ENCODE measurements at regions not wholly inside any gene's neighbourhood (a gene's known extent, or its start where the extent isn't known, plus 50 kb on each side); places are given as distances from the start of the nearest gene placed in this dataset.

DNA sequence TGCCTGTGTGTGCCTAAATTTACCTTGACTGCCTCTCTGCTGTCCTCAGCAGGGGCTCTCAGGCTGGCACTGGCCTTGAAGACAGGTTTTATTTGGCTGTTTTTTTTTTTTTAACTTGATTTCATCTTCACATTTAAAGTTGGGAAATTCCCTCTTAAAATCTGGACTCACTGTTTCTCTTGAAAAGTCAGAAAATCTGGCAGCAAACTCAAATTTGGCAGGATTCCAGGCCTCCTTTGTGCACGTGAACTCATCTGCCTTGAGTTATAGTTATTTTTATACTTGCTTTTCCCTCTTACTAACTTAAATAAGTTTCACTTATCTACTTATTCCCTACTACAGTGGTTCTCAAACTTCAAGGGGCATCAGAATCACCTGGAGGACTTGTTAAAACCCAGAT lies 118.4 kb upstream of the MAP3K1 start:
- TF ChIP-seq, protein P1, sequence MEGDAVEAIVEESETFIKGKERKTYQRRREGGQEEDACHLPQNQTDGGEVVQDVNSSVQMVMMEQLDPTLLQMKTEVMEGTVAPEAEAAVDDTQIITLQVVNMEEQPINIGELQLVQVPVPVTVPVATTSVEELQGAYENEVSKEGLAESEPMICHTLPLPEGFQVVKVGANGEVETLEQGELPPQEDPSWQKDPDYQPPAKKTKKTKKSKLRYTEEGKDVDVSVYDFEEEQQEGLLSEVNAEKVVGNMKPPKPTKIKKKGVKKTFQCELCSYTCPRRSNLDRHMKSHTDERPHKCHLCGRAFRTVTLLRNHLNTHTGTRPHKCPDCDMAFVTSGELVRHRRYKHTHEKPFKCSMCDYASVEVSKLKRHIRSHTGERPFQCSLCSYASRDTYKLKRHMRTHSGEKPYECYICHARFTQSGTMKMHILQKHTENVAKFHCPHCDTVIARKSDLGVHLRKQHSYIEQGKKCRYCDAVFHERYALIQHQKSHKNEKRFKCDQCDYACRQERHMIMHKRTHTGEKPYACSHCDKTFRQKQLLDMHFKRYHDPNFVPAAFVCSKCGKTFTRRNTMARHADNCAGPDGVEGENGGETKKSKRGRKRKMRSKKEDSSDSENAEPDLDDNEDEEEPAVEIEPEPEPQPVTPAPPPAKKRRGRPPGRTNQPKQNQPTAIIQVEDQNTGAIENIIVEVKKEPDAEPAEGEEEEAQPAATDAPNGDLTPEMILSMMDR (IDR thresholded peaks at IDR 0.05; ENCODE audit: low read depth, low read length): no peak
- no peak for TF ChIP-seq POLR2A (IDR thresholded peaks at IDR 0.05; ENCODE audit: extremely low read depth, insufficient read length)
